ENCODE measurements at regions not wholly inside any gene's neighbourhood (a gene's known extent, or its start where the extent isn't known, plus 50 kb on each side); places are given as distances from the start of the nearest gene placed in this dataset.

- TF ChIP-seq REST (IDR thresholded peaks at IDR 0.05; ENCODE audit: unreplicated experiment), result no peak
- TF ChIP-seq POLR2AphosphoS5 (IDR thresholded peaks at IDR 0.05; ENCODE audit: low read depth), result no peak
- TF ChIP-seq STAT1 (IDR thresholded peaks at IDR 0.05; ENCODE audit: unreplicated experiment), result no peak
- no peak for TF ChIP-seq NANOG (IDR thresholded peaks at IDR 0.05; ENCODE audit: borderline replicate concordance)
- TF ChIP-seq, protein P1, sequence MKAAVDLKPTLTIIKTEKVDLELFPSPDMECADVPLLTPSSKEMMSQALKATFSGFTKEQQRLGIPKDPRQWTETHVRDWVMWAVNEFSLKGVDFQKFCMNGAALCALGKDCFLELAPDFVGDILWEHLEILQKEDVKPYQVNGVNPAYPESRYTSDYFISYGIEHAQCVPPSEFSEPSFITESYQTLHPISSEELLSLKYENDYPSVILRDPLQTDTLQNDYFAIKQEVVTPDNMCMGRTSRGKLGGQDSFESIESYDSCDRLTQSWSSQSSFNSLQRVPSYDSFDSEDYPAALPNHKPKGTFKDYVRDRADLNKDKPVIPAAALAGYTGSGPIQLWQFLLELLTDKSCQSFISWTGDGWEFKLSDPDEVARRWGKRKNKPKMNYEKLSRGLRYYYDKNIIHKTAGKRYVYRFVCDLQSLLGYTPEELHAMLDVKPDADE (IDR thresholded peaks at IDR 0.05), result no peak
- no peak for TF ChIP-seq EZH2 (IDR thresholded peaks at IDR 0.05; ENCODE audit: low read depth, unreplicated experiment)
- no peak for TF ChIP-seq CREB1 (CRISPR knock-in tag; IDR thresholded peaks at IDR 0.05; ENCODE audit: low read depth)
These were observed 502.9 kb downstream of the BRD1 start (continued) for GRCh38 chr22:49324527-49325491.

GRCh38 chr22:49323751-49324415 is 503.8 kb downstream of the BRD1 start:
- Histone ChIP-seq H3K79me2 (replicated peaks; ENCODE audit: insufficient read depth) (no peaks in the 10 kb centered on the region), H3K4me2 (no peak overlapping the region), H2AFZ (no peak overlapping the region), H3K4me3 (no peak overlapping the region), H4K20me1 (replicated peaks; ENCODE audit: insufficient read depth) (no peaks in the 10 kb centered on the region), H3K27me3 (ENCODE audit: insufficient read depth) (no peaks in the 10 kb centered on the region; the same call in 1 of the 2 replicates), H3K9me2 (ENCODE audit: insufficient read depth) (no peaks in the 10 kb centered on the region), H3K36me3 (ENCODE audit: insufficient read depth) (no peaks in the 10 kb centered on the region; the same call in 1 of the 2 replicates), H3F3A (replicated peaks; ENCODE audit: low read depth) (no peaks in the 10 kb centered on the region), H3K4me1 (ENCODE audit: insufficient read depth) (no peaks in the 10 kb centered on the region), H3K27ac (ENCODE audit: low read depth) (no peak overlapping the region)
- TF ChIP-seq STAT1 (IDR thresholded peaks at IDR 0.05; ENCODE audit: unreplicated experiment) (no peak), ZNF114 (CRISPR knock-in tag; IDR thresholded peaks at IDR 0.05) (no peak), REST (IDR thresholded peaks at IDR 0.05; ENCODE audit: unreplicated experiment) (no peak), EZH2phosphoT487 (IDR thresholded peaks at IDR 0.05; ENCODE audit: unreplicated experiment) (no peak)
- DNase-seq (ENCODE audit: low spot score) (no peak), ATAC-seq (no peak)
- Mint-ChIP-seq H3K27ac (no peak overlapping the region), H3K9me3 (no peaks in the 10 kb centered on the region; the same call in 2 of the 3 replicates), H3K27me3 (ENCODE audit: insufficient read depth, low read depth, poor library complexity) (peaks cover 3% of the 10 kb centered on the region), H3K4me1 (no peaks in the 10 kb centered on the region), H3K36me3 (ENCODE audit: low read depth) (no peaks in the 10 kb centered on the region), H3K4me3 (no peak overlapping the region)

Data from GM23338 (cell line).